HEK293T (cell line): ENCODE measurements at regions not wholly inside any gene's neighbourhood (a gene's known extent, or its start where the extent isn't known, plus 50 kb on each side); places are given as distances from the start of the nearest gene placed in this dataset.

Source experiments
- BHLHE40 ChIP-seq: fragments of 450-650 bp; IDR thresholded peaks from 2 replicates; pipeline ENCODE4 v1.6.1; 2016; ENCODE audit warnings: mild to moderate bottlenecking, moderate library complexity, borderline replicate concordance
- CTBP1 ChIP-seq: fragments of 450-650 bp; IDR thresholded peaks from 2 replicates; pipeline ENCODE4 v1.6.1; 2016; ENCODE audit warnings: borderline replicate concordance
- FOXA1 ChIP-seq: fragments of 450-650 bp; IDR thresholded peaks from 2 replicates; pipeline ENCODE4 v1.6.1; 2016; ENCODE audit warnings: mild to moderate bottlenecking
- FOXM1 ChIP-seq: fragments of 450-650 bp; IDR thresholded peaks from 2 replicates; pipeline ENCODE4 v1.6.1; 2017; ENCODE audit warnings: mild to moderate bottlenecking, borderline replicate concordance
- SP1 ChIP-seq: fragments of 450-650 bp; IDR thresholded peaks from 2 replicates; pipeline ENCODE4 v1.6.1; 2017
- SUZ12 ChIP-seq: fragments of 450-650 bp; IDR thresholded peaks from 2 replicates; pipeline ENCODE4 v1.6.1; 2016; ENCODE audit warnings: mild to moderate bottlenecking
- TARDBP ChIP-seq: fragments of 450-650 bp; IDR thresholded peaks from 2 replicates; pipeline ENCODE4 v1.6.1; 2016
- TF ChIP-seq, protein P1 (sequence below): fragments of 450-650 bp; IDR thresholded peaks from 2 replicates; pipeline ENCODE4 v1.6.1; 2016

DNA sequence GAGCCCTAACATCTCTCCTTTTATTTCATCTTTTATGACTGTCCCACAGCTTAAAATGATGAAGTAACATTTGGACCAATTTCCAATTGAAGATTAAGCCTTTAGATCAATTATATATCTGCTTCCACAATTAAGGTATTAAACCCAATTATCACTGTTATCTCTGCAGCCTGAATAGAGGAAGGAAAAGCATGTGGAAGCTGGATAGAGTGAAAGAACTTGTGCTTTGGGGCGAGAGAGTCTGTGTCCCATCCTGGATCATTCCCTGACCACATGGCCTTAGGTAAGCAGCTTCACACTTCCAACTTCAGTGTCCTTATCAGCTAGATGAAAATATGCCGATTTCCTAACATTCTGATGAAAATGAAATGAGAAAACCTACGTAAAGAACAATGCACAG is 61.4 kb upstream of the TSPAN8 start:
- TF ChIP-seq SUZ12 (no peak), CTBP1 (no peak), FOXA1 (no peak), FOXM1 (no peak), TARDBP (no peak), BHLHE40 (no peak), SP1 (no peak)
- TF ChIP-seq, protein P1, sequence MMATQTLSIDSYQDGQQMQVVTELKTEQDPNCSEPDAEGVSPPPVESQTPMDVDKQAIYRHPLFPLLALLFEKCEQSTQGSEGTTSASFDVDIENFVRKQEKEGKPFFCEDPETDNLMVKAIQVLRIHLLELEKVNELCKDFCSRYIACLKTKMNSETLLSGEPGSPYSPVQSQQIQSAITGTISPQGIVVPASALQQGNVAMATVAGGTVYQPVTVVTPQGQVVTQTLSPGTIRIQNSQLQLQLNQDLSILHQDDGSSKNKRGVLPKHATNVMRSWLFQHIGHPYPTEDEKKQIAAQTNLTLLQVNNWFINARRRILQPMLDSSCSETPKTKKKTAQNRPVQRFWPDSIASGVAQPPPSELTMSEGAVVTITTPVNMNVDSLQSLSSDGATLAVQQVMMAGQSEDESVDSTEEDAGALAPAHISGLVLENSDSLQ = no peak
